ENCODE measurements at regions not wholly inside any gene's neighbourhood (a gene's known extent, or its start where the extent isn't known, plus 50 kb on each side); places are given as distances from the start of the nearest gene placed in this dataset.

DNA sequence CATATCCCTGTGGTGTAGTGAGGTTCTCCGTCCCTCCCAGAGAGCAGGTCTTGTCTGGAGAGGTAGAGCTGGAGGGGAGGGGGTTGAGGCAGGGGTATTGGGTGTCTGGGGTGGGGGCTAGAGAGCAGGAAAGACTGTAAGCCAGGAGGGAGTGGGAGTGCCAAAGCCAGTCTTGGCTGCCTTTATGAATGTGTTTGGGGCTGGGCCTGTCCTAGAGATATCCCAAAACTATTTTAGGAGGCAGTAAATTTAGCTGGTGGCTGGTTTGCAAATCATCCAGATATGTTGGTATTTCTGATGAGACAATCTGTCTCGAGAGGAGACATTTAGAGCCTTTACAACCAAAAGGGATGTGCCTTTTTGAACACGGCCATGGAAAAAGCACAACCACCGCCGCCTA is 166.6 kb downstream of the TLE3 start:
- no peak for DNase-seq

GRCh38 chr15:69934607-69935006 is 163.1 kb downstream of the TLE3 start:
- DNase-seq, result no peak

GRCh38 chr15:69939513-69940440 is 157.9 kb downstream of the TLE3 start:
- no peak for DNase-seq

DNA sequence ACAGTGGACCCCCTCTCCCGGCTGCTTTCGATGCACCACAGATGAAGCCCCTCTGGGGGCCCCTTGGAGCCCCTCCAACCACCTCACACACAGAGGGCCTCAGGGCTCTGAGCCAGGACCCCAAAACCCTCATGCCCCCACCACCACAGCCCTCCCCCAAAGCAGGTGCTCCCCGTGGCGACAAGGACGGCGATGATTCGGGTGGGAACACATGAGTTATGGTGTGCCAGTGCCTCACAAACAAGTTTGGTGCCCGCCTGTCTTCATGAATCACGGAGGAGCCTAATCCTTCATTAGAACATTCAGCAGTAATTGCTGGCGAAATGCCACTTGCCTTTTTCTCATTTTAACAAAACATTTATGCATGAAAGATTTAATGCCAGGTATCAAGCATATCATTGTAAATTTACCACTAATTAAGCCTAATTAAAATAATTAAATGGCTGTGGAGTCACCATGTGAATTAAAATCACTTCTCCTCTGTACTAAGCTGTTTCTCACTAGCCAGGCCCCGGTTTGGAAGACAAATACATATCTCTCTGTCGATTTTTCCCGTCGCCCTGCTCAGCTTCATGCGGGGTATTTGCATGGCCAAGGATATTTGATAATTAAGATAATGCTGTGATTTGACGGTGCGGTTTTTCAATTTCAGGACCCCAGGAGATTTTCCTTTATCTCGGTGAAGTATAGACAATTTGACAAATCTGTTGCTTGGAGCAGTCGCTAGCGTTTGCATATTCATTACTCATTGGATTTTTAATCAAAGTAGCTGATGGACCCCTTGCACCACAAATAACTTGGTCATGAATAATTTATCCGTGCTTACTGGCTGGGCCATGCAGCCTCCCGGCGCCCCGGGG is 157.0 kb downstream of the TLE3 start:
- DNase-seq, result no peak

DNA sequence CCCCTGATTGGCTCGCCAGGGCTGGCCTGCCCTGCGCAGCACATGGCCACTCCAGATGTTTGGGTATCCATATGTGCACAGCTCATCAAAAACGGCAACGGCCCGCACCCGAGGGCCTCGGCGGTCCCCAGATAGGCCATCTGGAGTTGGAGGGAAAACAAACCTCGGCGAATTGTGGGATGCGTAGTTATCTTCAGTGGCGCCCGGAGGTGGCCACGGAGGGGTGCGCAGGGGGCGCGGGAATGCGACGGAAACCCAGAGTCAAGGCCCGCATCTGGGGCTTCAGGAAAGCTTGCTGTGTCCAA is 156.5 kb downstream of the TLE3 start:
- DNase-seq, result no peak

- no peak for DNase-seq
These were observed 155.8 kb downstream of the TLE3 start for GRCh38 chr15:69941706-69942495.

- DNase-seq, result no peak
These were observed 154.1 kb downstream of the TLE3 start for GRCh38 chr15:69943637-69944036.

- DNase-seq, result no peak
These were observed 152.0 kb downstream of the TLE3 start for GRCh38 chr15:69945729-69946128.

DNA sequence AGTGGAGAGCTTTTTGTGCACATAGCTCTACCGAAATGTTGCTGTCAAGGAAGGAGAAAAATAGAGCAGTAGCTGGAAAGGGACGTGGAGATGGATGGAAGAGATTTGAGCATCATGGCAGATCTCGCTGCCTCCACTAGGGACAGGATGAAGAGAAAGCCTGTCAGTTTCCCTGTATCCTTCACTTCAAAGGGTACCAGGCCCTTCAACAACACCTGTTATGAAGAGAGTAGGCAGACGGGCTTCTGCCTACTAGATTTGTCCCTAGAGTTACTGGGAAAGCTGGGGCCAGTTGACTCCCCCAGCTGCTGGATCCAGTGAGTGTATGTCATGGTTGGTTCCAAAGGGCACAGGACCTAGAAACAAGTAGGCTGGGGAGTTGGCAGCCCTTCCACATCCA is 150.8 kb downstream of the TLE3 start:
- no peak for DNase-seq

DNA sequence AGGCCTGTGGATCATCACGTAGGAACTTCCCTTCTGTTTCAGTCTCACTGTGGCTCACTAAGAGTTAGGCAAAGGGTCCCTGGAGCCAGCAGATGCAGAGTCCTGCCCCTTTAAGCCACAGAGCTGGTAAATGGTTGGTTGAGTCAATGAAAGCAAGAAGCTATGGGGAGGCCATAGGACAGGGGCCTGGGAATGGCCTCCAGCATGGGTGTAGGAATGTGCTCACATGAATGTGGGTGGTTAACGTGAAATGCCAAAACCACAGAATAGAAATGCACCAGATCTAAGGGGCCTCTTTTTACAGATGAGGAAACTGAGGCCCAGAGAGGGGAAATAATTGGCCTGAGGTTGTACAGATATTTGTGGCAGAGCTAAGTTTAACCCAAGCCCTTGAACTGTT is 150.3 kb downstream of the TLE3 start:
- no peak for DNase-seq

DNA sequence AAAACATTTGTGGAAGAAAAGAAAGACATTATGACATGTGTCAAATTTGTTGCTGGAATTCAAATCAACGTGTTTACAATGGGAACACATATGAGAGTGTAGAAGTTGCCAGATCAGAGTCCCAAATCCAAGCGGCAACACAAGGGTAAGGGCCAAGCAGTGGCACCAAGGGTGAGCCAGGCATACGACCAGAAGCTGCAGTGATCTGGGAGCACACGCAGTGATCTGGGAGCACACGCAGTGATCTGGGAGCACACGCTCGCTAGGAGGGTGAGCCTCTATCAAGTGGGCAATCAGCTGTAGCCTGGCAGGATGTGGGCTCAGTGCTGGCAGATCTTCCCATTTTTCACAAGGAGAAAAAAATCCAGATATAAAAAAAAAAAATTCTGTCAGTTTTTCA is 148.2 kb downstream of the TLE3 start:
- DNase-seq, result no peak

DNA sequence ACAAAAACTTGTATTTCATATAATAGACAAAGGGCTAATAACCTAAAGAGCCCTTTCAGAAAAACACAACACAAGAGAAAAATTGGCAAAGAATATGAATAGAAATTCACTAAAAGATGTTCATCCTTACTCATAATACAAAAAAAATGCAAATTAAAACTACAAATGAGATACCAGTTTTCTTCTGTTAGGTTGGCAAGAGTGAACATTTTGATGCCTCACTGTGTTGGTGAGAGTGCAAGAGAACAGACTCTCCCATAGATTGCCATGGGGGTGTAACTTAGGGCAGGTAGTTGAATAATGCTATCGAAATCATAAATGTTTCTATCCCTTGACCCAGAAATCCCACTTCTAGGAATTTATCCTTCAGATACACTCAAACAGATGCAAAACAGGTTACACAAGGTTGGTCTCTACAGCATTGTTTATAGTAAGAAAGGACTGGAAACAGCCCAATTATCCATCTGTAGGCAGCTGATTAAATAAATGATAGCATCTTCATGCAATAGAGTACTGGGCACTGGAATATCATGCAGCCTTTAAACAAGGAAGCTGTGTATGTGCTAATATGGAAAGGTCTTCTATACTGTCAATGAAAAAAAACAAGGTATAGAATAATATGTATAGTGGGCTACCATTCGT is 146.3 kb downstream of the TLE3 start:
- DNase-seq, result no peak

DNA sequence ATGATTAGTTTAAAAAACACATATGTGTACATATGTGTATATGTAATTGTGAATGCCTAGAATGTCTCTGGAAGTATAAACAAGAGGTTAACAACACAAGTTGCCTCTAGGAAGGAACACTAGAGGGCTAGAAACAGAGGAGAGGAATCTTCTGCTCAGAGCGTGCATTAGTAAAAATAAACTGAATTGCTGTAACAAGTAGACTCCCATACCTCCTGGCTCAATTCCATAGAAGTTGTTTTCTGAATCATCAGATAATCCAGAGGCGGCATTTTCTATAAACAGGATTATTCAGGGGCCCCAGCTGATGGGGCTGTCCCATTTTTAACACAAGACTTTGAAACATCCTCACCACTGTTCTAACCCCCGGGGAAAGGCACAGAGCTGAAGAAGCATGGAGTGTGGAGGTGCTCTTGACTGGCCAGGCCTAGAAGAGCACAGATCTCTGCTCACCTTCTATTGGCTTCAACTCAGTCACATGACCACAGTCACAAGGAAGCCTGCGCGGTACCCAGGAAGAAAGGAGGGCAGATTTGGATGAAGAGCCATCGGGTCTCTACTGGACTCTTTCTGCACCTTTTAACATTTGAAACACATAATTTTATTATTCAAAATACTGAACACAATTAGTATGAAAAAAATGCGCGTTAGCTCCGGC is 145.7 kb downstream of the TLE3 start:
- DNase-seq, result no peak

- no peak for DNase-seq
These were observed 144.7 kb downstream of the TLE3 start for GRCh38 chr15:69953051-69953450.

DNA sequence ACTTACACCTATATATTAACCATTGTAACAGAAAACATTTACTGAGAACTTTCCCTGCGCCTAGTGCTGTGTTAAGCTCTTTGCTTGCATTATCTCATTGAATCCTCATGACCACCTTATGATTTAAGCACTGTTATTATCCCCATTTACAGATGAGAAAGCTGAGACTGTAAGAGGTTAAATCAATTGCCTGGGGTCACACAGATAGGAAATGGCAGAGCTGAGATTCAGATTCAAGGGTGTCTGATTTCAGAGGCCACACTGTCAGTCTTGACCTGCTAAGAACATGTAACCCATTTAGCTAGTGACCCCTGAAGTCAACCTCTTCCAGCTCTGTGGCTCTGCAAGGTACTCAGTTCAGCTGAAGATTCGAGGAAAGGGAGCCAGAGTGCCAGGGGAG is 143.9 kb downstream of the TLE3 start:
- no peak for DNase-seq

GRCh38 chr15:69954666-69955065 is 143.1 kb downstream of the TLE3 start:
- no peak for DNase-seq

DNA sequence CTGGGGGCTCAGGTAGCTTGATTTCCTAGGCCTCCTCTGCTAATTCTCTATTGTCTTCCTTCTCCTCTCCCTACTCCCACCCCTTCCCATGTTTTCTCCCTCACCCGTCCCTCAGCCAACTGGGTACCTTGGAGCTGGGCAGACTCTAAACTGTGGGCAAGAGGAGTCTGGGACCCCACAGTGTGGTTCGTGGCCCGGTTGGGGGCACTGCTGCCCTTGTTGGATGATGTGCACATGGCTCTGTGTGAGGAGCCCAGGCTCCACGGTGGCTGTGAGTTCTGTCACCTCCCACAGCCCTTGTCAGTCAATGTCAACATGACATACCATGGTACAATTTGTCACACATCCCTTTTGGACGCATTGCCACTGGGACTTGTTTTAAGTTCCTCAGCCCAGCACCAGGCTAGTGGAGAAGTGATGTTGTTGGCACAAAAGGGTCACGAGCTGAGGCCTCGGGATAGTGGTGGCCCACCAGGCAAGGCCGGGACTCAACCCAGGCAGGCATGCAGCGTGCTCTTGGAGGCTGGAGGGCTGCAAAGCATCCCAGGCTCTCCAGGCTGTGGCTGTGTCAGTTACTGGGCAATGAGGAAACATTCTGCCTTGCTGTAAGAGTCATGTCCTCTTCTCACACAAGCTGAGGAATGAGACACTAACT is 142.3 kb downstream of the TLE3 start:
- DNase-seq, result no peak

- DNase-seq, result no peak
These were observed 141.3 kb downstream of the TLE3 start for GRCh38 chr15:69956417-69956816.

DNA sequence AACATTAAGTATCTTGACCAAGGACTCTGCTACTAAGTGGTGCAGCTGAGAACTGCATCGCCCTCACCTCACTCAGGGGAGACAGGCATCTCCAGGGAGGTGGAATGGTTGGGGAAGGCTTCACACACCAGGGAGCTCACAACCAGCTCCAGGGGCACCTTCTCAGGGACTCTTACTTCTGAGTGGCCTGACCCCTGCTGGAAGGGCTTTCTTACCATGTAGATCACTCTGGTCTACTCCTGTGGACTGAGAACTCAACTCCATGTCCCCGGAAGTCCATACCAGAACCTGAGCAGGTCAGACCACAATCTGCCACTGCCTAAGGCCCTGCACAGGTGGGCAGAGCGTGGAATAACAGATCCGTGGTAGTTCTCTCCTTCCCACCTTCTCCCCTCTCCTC is 140.5 kb downstream of the TLE3 start:
- no peak for DNase-seq

DNA sequence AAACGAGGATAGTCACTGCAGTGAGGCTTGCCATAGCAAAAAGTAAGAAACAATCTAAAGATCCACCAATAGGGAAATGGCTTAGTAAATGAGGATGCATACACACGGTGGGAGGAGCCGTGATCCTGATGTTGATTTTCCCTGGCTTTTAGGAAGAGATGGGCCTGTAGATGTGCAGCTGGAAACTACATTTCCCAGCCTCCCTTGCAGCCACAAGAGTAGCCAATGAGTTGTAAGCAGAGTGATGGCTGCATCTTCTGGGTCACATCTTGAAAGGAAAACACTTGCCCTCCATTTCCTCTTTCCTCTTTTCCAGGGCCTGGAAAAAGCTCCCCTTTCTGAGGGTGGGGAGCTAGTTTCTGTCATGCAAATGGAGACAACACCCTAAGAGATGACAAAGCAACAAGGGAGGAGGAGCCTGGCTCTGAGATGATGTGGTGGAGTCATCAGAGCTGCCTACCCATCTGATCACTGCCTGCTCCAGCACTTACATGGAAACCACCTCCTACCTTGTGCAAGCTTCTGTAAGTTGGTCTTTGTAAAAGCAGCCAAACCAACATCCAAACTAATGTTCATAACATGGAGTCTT is 139.1 kb downstream of the TLE3 start:
- no peak for DNase-seq

DNA sequence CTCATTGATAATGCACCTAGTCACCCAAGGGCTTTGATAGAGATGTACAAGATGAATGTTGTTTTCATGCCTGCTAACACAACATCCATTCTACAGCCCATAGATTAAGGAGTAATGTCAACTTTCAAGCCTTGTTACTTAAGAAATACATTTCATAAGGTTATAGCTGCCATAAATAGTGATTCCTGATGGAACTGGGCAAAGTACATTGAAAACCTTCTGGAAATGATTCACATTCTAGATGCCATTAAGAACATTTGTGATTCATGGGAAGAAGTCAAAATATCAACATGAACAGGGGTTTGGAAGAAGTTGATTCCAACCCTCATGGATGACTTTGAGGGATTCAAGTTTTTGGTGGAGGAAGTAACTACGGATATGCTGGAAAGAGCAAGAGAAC is 135.2 kb downstream of the TLE3 start:
- DNase-seq, result no peak

Data from NCI-H1436 treated with DMSO at 0.1 percent for 48 hours (cell line).